ENCODE measurements at regions not wholly inside any gene's neighbourhood (a gene's known extent, or its start where the extent isn't known, plus 50 kb on each side); places are given as distances from the start of the nearest gene placed in this dataset.
"Not testable (repeated sequence)": the region's sequence is repeated elsewhere in the genome, so short reads cannot be mapped to it uniquely, and the experiment has no call there.

DNA sequence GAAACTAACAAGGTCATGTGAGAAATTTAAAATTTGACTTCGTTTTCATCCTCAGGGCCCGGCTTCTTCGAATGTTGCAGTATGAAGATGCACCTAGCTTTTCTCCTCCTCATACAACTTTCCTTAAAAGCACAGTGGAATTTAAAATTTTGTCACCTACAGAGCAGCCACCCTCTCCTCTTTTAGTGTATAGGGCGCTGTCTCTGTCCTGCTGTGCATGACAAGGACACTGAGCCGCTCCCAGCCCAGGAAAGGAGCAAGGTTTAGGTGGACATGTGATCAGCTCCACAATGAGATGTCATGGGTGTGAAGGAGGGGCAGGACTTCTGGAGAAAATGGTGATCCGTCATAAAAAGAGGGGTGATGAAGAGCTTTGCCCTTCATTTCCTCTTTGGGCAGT is 1185.4 kb downstream of the RPIA start:
- DNase-seq: not testable (repeated sequence)

DNA sequence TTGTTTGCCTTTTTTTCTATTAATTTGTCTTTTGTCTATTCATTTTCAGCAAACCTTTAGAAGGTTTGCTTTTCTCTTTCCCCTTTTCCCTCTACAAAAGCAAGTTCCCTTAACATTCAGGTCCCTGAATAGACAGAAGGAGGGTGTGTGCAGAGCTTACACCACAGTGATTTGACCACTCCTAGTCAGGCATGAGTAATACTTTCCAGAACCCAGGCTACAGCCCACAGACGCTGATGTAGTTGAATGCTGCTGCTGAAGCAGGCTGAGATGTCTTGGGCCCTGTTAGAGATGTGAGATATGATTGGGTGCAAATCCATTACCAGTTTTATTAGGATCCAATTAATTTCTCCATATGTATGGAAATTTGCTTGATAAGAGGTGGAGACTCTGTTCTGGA is 1191.4 kb downstream of the RPIA start:
- DNase-seq: not testable (repeated sequence)

DNA sequence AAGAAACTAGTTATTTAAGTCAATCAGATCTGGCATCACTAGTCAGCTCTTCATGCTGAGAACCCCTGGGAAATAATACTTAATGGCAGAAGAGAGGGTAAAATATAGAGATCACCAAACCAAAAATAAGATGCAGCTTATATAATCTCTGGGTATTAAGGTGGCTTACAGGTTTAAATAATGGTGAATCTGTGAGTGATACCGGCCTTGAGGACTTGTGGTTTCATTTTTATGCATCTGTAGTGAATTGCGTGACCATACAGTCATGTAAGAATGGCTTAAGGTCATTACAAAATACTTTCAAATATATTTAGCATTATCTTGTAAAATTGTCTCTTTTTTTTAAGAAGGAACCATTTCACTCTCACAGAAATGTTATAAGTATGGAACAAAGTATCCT is 1192.2 kb downstream of the RPIA start:
- not testable (repeated sequence) for DNase-seq

DNA sequence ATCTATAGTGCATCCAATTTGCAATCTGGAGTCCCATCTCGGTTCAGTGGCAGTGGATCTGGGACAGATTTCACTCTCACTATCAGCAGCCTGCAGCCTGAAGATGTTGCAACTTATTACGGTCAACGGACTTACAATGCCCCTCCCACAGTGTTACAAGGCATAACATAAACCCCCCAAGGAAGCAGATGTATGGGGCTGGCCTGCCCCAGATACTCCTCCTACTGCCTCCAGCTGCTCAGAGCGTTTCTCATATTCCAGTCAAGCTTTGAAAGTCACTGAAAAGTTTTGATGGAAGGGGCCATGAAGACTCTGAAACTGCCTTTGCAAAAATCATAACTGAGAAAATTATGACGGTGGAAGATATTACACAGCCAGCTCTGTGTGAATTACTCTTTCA is 1193.6 kb downstream of the RPIA start:
- DNase-seq: not testable (repeated sequence)

DNA sequence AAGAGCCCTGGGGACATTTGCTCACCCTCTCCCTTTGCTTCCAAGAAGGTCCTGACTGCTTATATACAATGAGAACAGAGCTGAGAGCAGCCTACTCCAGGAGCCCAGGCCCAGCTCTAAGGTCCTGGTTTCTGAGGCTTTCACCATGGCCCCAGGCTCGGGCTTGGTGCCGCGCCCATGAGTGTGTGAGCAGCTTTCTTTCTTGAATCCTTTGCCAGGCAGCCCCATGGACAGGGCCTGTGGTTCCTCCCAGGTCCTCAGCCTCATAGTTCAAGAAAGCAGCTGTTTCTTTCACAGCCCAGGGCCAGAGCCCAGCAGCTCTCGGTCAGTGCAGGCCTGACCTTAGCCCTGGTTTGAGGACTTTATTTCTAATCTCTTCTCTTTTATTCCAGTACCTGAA is 1197.2 kb downstream of the RPIA start:
- not testable (repeated sequence) for DNase-seq

DNA sequence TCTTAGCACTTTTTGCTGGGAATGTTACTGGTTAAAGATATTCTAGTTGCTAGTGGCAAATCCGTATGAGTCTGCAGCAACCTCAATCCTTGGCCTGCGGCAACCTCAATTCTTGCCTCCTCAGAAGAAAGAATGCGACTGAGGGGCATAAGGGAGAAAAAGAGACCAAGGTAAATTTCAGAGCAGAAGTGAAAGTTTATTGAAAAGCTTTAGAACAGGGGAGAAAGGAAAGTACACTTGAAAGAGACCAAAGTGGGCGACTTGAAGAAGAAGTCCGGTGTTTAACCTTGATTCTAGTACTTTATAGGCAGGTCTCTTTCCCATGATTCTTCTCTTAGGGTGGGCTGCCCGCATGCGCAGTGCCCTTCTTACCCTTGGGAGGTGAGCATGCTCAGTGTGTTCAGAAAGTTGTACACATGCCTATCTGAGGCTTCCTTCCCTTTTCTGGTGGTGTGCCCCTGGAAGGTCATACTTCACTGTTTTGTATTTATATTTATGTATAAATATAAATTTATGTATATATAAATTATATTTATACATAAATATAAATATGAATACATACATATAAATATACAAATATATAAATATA is 1198.8 kb downstream of the RPIA start:
- DNase-seq: not testable (repeated sequence)

DNA sequence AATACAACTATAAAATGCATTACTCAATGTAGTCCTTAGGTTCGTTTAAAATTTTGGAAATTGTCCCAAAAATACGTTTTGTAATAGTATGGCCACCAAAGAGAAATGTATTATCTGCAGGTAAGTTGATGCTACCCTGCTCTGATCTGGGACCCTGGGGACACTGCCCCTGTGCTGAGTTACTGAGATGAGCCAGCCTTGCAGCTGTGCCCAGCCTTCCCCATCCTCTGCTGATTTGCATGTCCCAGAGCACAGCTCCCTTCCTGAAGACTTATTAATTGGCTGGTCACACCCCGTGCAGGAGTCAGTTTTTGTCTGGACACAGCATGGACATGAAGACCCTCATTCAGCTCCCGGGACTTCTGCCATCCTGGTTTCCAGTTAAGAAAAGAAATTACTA is 1203.5 kb downstream of the RPIA start:
- DNase-seq: not testable (repeated sequence)

DNA sequence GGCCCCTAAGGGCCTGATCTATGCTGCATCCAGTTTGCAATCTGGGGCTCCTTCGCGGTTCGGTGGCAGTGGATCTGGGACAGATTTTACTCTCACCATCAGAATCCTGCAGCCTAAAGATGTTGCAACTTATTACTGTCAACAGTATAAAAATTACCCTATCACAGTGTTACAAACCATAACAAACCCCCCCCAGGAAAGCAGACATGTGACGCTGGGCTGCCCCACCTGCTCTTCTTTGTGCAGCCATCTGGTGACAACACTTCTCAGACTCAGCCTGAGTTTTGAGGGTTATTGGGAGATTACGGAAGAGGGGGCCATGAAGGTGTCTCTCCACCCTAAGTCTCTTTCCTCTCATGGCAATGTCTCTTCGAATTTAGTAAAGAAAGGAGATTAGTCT is 1204.2 kb downstream of the RPIA start:
- DNase-seq: not testable (repeated sequence)

DNA sequence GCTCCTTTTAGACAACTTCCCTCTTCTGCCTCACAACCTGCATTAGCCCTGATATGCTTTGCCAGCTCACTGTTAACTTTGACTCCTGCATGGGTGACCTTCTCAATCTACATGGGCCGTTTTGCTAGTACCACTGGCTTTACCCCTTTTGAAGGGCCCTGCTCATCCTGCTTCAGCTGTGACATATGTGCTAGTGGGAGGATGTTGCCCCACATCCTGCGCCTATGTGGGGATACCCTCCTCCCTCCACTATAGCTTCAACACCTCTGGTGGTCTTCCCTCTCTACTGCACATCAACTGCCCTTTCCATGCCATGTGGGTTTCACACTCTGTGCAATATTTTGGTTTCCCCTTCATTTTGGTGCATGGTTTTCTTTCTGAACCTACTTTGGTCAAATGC is 1235.5 kb downstream of the RPIA start:
- not testable (repeated sequence) for DNase-seq

DNA sequence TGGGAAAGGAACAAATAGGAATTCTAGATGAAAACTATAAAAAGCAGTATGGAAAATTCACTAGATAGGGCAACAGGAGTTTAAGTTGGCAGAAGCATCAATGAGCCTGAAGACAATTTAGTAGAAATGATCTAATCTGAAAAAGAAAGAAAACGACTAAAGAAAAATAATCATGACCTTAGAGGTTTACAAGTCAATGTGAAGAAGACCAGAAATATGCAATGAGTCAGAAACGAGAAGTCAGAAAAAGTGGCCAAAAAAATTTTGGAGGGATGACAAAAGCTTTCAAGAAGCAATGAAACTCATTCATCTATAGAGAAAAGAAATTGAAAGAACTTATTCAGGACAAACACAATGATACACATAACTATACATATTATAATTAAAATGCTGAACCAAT is 1244.0 kb downstream of the RPIA start:
- DNase-seq: not testable (repeated sequence)

DNA sequence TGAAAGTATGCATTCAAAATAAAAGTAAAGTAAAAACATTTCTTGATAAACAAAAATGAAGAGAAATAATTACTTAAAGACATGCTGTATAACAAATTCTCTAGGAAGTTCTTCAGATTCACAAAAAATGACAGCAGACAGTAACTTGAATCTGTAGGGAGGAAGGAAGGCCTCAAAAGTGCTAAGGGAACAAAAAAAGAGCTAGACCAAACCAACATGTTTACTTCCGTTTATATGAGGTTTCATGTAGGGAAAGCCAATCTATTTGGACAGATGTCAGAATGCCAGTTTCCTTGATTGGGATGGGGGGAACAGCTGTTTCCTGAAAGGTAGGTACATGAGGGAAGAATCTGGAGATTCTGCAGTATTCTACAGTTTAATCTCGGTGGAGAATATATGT is 1244.5 kb downstream of the RPIA start:
- DNase-seq: not testable (repeated sequence)

DNA sequence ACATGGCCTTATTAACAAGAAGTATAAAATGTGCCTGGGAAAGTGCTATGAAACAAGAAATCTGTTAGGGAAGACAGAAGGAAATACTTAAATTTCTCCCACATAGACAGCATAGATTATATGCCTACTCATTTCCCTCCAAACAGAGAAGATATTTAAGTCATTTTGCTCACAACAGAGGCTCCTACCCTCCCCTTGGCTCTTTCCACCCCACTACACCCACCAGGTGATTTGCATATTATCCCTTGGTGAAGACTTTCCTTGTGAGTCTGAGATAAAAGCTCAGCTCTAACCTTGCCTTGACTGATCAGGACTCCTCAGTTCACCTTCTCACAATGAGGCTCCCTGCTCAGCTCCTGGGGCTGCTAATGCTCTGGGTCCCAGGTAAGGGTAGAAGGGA is 1245.1 kb downstream of the RPIA start:
- not testable (repeated sequence) for DNase-seq

DNA sequence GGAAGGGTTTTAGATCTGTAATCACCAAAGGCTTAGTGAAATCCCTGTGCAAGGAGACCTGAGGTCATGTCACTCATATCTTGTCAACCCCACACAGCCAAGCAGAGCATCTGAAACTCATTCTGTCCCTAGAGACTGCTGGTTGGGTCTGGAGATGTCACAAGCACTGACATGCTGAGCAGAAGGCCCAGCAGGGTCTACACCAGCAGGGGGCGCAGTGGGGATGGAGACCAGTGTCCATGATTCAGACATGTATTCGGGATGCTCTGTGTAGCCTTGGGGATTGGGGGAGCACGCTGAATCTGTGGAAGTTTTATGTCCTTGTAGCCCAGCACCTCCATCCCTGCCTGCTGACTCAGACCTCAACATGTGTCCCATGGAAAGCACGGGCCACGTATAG is 1247.3 kb downstream of the RPIA start:
- DNase-seq: not testable (repeated sequence)

DNA sequence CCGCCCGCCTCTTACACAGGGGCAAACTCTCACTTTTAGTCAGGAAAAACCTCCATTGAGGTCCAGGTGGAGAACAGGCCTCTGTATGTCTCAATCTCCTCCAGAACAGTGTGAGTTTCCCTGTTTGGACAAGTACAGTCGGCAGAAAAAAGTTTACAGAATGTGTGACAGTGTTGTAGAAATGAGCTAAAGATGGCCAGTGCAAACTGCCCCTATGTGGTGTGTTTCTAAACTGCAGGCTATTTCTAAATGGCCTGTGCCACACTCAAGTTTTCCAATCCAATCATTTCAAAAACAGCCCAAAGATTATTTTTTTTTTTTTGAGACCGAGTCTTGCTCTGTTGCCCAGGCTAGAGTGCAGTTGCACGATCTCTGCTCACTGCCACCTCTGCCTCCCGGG is 1252.8 kb downstream of the RPIA start:
- not testable (repeated sequence) for DNase-seq

DNA sequence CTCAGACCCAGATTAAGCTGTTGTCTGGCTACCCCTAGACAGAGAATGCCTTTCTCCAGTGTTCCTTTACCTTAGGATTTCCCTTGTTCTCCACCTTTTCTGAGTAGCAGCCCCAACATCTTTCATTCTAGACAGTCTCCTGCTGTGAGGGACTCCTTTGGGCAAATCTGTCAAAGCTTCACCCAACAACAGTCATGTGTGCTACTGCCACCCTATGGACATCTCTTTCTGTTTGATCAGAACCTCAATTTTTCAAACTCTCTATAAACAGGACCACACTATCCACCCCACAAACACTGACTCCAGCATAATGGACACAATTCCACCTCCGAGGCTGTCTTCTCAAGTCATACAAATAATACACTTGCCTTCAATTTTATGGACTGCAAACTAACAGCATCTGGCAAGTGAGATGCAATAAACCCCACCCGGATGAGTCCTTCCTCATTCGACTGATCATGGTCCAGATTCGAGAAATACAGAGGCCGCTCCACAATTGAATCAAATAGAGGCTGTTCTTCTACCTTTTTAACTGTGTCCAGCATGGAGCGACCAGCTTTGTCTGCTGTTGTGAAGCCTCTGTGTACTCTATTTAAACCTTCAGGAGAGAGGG is 1253.6 kb downstream of the RPIA start:
- not testable (repeated sequence) for DNase-seq

DNA sequence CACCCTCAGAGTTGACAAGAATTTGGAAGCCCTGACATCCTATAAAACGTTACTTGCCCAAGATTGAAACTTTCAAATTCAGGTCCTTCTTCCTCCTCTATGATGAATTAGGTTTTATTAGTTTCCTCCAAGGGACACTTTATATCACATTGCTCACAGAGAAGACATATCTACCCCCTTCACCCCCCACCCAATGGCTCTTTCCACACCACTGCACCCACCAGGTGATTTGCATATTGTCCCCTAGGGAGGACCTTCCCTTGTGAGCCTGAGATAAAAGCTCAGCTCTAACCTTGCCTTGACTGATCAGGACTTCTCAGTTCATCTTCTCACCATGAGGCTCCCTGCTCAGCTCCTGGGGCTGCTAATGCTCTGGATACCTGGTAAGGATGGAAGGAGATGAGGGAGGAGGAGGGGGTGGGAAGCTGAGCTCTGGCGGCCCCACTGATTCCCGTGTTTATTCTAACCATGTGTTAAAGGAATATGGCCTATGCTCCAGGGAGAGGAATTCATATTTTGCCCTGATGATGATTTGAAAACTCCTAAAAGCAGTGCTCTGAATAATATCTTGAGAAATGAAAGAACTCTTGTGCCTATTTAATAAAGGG is 1255.8 kb downstream of the RPIA start:
- not testable (repeated sequence) for DNase-seq

DNA sequence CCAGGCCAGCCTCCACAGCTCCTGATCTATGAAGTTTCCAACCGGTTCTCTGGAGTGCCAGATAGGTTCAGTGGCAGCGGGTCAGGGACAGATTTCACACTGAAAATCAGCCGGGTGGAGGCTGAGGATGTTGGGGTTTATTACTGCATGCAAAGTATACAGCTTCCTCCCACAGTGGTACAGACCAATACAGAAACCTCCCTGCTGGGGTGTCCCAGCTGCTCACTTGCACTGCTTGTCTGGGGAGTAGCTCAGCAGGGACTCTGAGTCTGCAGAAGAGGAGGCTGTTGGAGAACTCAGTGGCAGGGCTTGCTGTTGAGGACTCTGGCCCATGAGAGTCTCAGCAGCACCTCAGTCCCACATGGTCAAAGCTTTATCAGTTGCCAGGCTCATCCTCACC is 1256.6 kb downstream of the RPIA start:
- not testable (repeated sequence) for DNase-seq

DNA sequence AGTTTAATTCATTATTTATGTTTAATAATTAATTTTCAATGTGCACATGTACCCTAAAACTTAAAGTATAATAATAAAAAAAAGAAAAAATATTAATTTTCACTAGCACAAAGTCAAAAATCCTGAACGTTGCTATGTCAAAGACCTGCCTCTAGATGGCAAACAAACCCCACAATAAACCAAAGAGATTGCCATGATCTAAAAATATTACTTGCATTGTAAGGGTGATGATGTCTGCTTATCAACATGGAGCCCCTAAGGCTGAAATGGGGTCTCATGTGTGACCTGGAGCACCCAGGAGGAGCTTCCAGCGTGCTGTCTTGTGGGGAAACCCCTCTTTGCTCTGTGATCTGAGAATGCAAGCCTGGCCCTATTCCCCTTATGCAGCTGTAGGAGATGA is 1259.3 kb downstream of the RPIA start:
- DNase-seq: not testable (repeated sequence)

DNA sequence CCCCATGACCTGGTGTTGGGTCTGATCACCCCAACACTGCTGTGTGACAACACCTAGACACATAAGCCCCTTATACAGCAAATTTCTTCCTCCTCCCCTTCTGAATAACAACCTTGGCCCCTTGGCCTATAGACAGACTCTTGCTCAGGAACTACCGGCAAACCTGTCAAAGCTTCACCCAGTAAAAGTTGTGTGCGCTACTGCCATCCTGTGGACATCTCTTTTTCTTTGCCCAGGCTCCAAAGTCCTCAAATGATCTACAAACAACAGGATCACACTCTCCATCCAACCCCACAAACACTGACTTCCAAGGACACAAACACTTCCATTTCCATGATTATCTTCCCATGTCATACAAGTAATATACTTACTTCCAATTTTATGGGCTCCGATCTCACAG is 1265.8 kb downstream of the RPIA start:
- DNase-seq: not testable (repeated sequence)

DNA sequence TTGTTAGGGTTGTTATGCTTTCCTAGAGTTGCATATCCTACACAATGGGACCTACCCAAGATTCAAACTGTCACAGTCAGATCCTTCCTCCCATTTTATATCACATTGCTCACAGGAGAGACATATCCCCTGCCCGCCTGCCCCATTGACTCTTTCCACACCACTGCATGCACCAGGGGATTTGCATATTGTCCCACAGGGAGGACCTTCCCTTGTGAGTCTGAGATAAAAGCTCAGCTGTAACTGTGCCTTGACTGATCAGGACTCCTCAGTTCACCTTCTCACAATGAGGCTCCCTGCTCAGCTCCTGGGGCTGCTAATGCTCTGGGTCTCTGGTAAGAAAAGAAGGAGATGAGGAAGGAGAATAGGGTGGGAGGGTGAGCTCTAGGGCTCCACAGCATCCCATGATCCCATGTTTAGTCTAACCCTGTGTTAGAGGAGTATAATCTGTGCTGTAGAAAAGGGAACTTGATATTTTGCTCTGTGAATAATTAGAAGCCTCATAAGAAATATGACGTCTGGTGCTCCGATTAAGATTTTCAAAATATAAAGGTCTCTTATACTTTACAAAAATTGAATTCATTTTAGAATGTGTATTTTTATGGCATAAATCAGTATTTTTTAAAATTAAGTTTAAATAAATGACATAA is 1268.4 kb downstream of the RPIA start:
- not testable (repeated sequence) for DNase-seq

DNA sequence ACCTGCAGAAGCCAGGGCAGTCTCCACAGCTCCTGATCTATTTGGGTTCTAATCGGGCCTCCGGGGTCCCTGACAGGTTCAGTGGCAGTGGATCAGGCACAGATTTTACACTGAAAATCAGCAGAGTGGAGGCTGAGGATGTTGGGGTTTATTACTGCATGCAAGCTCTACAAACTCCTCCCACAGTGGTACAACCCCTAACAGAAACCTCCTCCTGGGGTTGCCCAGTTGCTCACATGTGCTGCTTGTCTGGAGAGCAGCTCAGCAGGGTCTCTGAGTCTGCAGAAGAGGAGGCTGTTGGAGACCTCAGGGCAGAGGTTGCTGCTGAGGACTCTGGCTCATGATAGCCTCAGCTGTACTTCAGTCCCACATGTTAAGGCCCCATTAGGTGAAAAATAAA is 1269.1 kb downstream of the RPIA start:
- not testable (repeated sequence) for DNase-seq

DNA sequence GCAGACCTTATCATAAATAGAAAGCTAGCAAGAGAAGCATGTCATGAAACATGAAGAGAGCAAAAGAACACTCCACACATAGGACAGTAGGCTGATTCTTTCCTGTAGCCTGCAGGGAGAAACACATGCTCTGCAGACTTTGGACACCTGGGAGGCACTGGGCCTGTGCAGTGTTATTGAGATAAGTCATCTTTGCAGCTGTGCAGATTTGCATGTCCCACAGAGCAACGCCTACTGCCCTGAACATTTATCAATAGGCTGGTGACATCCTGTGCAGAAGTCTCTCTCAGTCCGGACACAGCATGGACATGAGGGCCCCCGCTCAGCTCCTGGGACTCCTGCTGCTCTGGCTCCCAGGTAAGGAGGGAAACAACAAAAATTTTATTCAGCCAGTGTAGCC is 1277.1 kb downstream of the RPIA start:
- DNase-seq: not testable (repeated sequence)

DNA sequence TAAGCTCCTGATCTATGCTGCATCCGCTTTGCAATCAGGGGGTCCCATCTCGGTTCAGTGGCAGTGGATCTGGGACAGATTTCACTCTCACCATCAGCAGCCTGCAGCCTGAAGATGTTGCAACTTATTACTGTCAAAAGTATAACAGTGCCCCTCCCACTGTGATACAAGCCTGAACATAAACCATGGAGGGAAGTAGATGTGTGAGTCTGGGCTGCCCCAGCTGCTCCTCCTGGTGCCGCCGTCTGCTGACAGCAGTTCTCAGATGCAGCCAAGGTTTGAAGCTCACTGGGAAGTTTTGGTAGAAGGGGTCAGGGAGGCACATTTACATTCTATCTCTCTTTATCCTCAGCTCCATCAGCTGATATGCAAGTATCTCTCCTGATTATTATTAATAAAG is 1277.7 kb downstream of the RPIA start:
- DNase-seq: not testable (repeated sequence)

DNA sequence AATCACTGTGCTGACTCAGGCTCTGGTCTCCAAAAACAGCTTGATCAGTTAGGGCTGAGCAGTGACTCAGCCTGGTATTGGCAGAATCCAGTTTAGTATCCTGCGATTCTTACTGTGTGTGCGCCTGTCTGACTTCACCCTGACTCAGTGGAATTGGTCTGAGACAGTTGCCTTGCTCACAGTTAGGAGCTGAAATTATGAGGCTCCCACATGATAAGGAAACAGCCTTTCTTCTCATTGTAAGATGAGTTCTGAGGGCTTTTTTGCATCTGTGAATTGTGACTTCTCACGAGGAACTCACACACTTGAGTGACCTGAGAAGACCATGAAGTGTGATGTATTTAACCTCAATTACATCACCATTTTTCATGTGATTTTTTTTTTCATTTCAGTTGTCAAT is 1282.4 kb downstream of the RPIA start:
- DNase-seq: not testable (repeated sequence)
